ENCODE measurements at regions not wholly inside any gene's neighbourhood (a gene's known extent, or its start where the extent isn't known, plus 50 kb on each side); places are given as distances from the start of the nearest gene placed in this dataset.

GRCh38 chr17:83178533-83179304, 99.3 kb downstream of the METRNL start:
- DNase-seq (ENCODE audit: low spot score), result no peak

GRCh38 chr17:83179374-83179773, 100.0 kb downstream of the METRNL start:
- DNase-seq (ENCODE audit: low spot score), result no peak

- DNase-seq (ENCODE audit: low spot score), result no peak
Observed at GRCh38 chr17:83179811-83180210, 100.4 kb downstream of the METRNL start.

- no peak for DNase-seq (ENCODE audit: low spot score)
Observed at GRCh38 chr17:83180264-83180995, 101.0 kb downstream of the METRNL start.

- no peak for DNase-seq (ENCODE audit: low spot score)
Observed at GRCh38 chr17:83180996-83181481, 101.6 kb downstream of the METRNL start.

GRCh38 chr17:83181991-83182619, 102.7 kb downstream of the METRNL start:
- no peak for DNase-seq (ENCODE audit: low spot score)

GRCh38 chr17:83182620-83183101, 103.3 kb downstream of the METRNL start:
- no peak for DNase-seq (ENCODE audit: low spot score)

GRCh38 chr17:83183145-83183948, 103.9 kb downstream of the METRNL start:
- DNase-seq (ENCODE audit: low spot score), result no peak

GRCh38 chr17:83183951-83184506, 104.6 kb downstream of the METRNL start:
- no peak for DNase-seq (ENCODE audit: low spot score)

- no peak for DNase-seq (ENCODE audit: low spot score)
Observed at GRCh38 chr17:83185023-83186002, 105.9 kb downstream of the METRNL start.

- DNase-seq (ENCODE audit: low spot score), result no peak
Observed at GRCh38 chr17:83186226-83186625, 106.8 kb downstream of the METRNL start.

- no peak for DNase-seq (ENCODE audit: low spot score)
Observed at GRCh38 chr17:83186751-83187421, 107.5 kb downstream of the METRNL start.

GRCh38 chr17:83187782-83188311, 108.4 kb downstream of the METRNL start:
- DNase-seq (ENCODE audit: low spot score), result no peak

GRCh38 chr17:83189044-83190003, 109.9 kb downstream of the METRNL start:
- peak; percentile 53 for DNase-seq (ENCODE audit: low spot score)

GRCh38 chr17:83190004-83190385, 110.6 kb downstream of the METRNL start:
- no peak for DNase-seq (ENCODE audit: low spot score)

- no peak for DNase-seq (ENCODE audit: low spot score)
Observed at GRCh38 chr17:83190601-83191387, 111.4 kb downstream of the METRNL start.

Data from H4 (cell line).